ENCODE measurements at regions not wholly inside any gene's neighbourhood (a gene's known extent, or its start where the extent isn't known, plus 50 kb on each side); places are given as distances from the start of the nearest gene placed in this dataset.

DNA sequence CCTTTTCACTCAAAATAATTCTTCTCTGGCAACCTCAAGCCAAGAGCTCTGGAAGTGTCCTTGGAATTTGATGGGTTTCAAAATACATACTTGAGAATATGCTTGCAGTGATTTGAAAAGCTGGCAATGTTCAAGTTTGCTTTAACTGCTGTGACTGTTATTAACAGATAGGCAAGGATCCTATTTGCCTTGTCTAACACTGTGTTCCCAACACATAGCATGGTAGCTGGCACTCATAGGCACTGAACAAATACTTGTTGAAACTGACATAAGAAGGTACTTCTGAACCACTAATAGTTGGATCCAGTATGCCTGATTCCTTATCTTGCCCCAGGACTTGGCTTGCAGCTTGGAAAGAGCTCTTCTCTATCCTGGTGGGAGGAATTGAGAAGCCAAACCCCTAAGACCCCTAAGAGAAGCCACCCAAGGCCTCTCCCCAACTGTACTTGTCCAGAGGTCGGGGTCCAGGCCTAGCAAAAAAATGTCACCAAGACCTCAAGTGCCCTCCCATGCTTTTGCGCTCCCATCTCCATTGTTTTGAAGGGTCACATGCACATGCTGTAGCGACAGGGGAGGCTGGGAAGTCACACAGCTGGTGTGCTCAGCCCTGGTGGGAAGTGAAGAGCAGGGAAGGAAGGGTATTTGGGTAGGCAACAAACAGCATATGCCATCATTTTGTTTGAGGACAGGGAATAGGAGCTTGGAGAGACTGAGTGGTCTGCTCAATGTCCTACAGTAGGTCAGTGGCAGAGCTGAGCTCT lies 118.4 kb upstream of the HAAO start:
- Mint-ChIP-seq H3K4me1 (no peaks in the 10 kb centered on the region), H3K27ac (no peak overlapping the region), H3K9me3 (no peaks in the 10 kb centered on the region), H3K4me3 (no peak overlapping the region), H3K36me3 (ENCODE audit: low read depth) (no peaks in the 10 kb centered on the region), H3K27me3 (peaks cover 10% of the 10 kb centered on the region)
- no peak for ATAC-seq (replicated peaks)

DNA sequence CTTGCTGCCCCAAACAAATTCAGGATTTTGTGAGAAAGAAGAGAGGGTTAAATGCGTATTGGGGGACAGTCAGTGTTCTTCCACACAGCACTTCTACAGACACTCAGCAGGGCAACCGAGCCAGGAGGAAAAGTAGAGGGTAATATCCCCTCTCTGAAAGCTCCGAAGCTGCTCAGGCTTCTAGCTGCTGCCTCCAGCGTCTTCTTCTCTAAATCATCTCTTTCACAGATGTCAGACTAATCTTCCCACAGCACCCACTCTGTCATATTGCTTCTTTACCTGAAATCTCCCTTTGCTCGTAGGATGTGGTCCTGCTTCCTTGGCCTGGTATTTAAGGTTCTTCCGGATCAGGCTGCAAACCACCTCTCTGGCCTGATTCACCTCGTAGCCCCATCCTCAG lies 117.6 kb upstream of the HAAO start:
- no peaks in the 10 kb centered on the region for H3K9me3 Mint-ChIP-seq

DNA sequence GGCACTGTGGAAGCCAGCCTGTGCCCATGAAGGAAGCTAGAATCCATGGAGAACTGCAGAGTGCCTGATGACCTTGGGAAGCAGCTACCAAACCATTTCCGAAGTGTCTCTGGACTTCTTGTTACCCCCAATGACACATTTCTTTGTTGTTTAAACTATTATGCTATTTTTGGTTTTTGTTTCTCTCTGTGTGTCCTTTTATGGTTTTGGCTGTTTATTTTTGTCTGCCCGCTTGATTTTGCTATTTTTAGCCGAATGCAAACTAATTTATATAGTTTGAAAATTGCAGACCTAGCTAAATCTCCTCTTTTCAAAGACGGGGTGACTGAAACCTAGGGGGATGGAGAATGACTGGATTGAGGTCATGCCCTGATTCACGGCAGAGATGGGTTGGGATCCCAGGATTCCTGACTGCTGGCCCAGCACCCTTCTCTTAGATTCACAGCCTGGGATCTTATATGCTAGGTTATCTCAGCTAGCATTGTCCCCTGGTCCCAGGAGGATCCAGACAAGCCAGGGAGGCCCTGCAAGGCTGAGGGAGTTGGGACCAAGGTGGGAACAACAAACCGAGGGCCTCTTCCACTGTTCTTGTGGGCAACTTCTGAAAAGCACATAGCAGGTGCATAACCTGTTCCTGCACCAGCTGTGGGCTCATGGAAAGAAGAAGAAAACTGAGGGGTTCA lies 116.3 kb upstream of the HAAO start:
- Mint-ChIP-seq H3K9me3 (no peaks in the 10 kb centered on the region), H3K27me3 (peaks cover 10% of the 10 kb centered on the region), H3K36me3 (ENCODE audit: low read depth) (no peaks in the 10 kb centered on the region), H3K4me1 (no peaks in the 10 kb centered on the region), H3K4me3 (no peak overlapping the region), H3K27ac (no peak overlapping the region)
- no peak for ATAC-seq (replicated peaks)

More for the DNA sequence above, 117.6 kb upstream of the HAAO start:
- no peak for ATAC-seq (replicated peaks)
- Mint-ChIP-seq H3K36me3 (ENCODE audit: low read depth) (no peaks in the 10 kb centered on the region), H3K27ac (no peak overlapping the region), H3K27me3 (peaks cover 10% of the 10 kb centered on the region), H3K4me3 (no peak overlapping the region), H3K4me1 (no peaks in the 10 kb centered on the region)

GRCh38 chr2:42907835-42908234 lies 115.5 kb upstream of the HAAO start:
- Mint-ChIP-seq H3K27ac (no peak overlapping the region), H3K27me3 (peaks cover 12% of the 10 kb centered on the region), H3K36me3 (ENCODE audit: low read depth) (no peaks in the 10 kb centered on the region), H3K9me3 (no peaks in the 10 kb centered on the region), H3K4me3 (no peak overlapping the region), H3K4me1 (no peaks in the 10 kb centered on the region)
- ATAC-seq (replicated peaks) = no peak

- Mint-ChIP-seq H3K27me3 (peaks cover 12% of the 10 kb centered on the region), H3K4me1 (no peaks in the 10 kb centered on the region), H3K27ac (no peak overlapping the region), H3K36me3 (ENCODE audit: low read depth) (no peaks in the 10 kb centered on the region), H3K9me3 (no peaks in the 10 kb centered on the region), H3K4me3 (no peak overlapping the region)
- ATAC-seq (replicated peaks) = no peak
These were observed 114.4 kb upstream of the HAAO start for GRCh38 chr2:42906557-42907411.

GRCh38 chr2:42906111-42906556 lies 113.8 kb upstream of the HAAO start:
- no peak for ATAC-seq (replicated peaks)
- Mint-ChIP-seq H3K27ac (no peak overlapping the region), H3K36me3 (ENCODE audit: low read depth) (no peaks in the 10 kb centered on the region), H3K4me3 (no peak overlapping the region), H3K9me3 (no peaks in the 10 kb centered on the region), H3K27me3 (peaks cover 12% of the 10 kb centered on the region), H3K4me1 (no peaks in the 10 kb centered on the region)

GRCh38 chr2:42905341-42906110 lies 113.1 kb upstream of the HAAO start:
- no peaks in the 10 kb centered on the region for H3K4me1 Mint-ChIP-seq

GRCh38 chr2:42904576-42904876 lies 112.1 kb upstream of the HAAO start:
- Mint-ChIP-seq H3K36me3 (ENCODE audit: low read depth) (no peaks in the 10 kb centered on the region), H3K4me3 (no peak overlapping the region)

More at GRCh38 chr2:42905341-42906110, 113.1 kb upstream of the HAAO start:
- Mint-ChIP-seq H3K4me3 (no peak overlapping the region), H3K27ac (no peak overlapping the region), H3K27me3 (peaks cover 10% of the 10 kb centered on the region), H3K36me3 (ENCODE audit: low read depth) (no peaks in the 10 kb centered on the region), H3K9me3 (no peaks in the 10 kb centered on the region)
- ATAC-seq (replicated peaks) = no peak

DNA sequence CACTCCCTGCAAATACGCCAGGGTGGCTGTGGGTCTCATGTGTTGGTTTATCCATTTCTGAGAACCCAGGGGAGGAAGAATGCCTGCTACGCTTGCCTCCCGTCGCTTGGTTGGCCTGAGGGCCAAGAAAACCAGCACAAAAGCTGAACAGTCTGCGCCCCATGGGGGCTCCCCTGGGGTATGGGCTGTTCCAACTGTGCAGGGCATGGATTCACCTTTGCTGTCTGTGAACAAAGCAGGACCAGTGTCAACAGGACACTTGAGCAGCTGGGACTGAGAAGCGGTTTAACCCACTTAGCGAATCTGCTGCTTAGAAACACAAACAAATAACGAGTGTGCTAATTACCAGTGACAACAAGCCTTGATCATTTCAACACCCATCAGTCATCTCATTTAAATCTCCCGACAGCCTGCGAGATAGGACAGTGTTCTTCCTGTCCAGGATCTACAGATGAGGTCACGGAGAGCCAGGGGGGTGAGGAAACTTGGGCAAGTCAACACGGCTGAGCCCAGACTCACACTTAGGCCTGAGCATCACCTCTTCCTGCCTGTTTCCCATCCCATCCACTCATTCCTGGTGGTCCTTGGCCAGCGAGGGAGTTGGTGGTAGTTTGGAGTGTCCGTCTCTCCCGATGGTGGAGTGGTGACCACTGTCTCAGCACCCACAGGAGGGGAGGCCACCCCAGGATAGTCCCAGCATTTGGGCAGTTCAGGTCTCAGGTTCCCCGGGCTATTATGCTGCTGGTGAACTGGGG lies 111.6 kb upstream of the HAAO start:
- no peak overlapping the region for H3K27ac Mint-ChIP-seq
- no peaks in the 10 kb centered on the region for H3K9me3 Mint-ChIP-seq
- no peak for ATAC-seq (replicated peaks)
- H3K36me3 Mint-ChIP-seq (ENCODE audit: low read depth) = no peaks in the 10 kb centered on the region
- H3K27me3 Mint-ChIP-seq = peaks cover 6% of the 10 kb centered on the region
- H3K4me1 Mint-ChIP-seq = no peaks in the 10 kb centered on the region
- no peak overlapping the region for H3K4me3 Mint-ChIP-seq

More at GRCh38 chr2:42904576-42904876, 112.1 kb upstream of the HAAO start:
- ATAC-seq (replicated peaks) = no peak
- Mint-ChIP-seq H3K27ac (no peak overlapping the region), H3K4me1 (no peaks in the 10 kb centered on the region), H3K27me3 (peaks cover 6% of the 10 kb centered on the region), H3K9me3 (no peaks in the 10 kb centered on the region)

GRCh38 chr2:42902939-42903709 lies 110.7 kb upstream of the HAAO start:
- no peak for ATAC-seq (replicated peaks)
- H3K9me3 Mint-ChIP-seq = no peaks in the 10 kb centered on the region
- H3K4me3 Mint-ChIP-seq = no peak overlapping the region
- H3K36me3 Mint-ChIP-seq (ENCODE audit: low read depth) = no peaks in the 10 kb centered on the region
- peaks cover 6% of the 10 kb centered on the region for H3K27me3 Mint-ChIP-seq
- H3K4me1 Mint-ChIP-seq = no peaks in the 10 kb centered on the region
- H3K27ac Mint-ChIP-seq = no peak overlapping the region

GRCh38 chr2:42901076-42901640 lies 108.8 kb upstream of the HAAO start:
- Mint-ChIP-seq H3K4me3 (no peak overlapping the region), H3K4me1 (no peaks in the 10 kb centered on the region), H3K36me3 (ENCODE audit: low read depth) (no peaks in the 10 kb centered on the region), H3K9me3 (no peaks in the 10 kb centered on the region), H3K27me3 (peaks cover 4% of the 10 kb centered on the region), H3K27ac (no peak overlapping the region)
- peak; percentile 29 for ATAC-seq (replicated peaks)

GRCh38 chr2:42900289-42900891 lies 108.0 kb upstream of the HAAO start:
- Mint-ChIP-seq H3K9me3 (no peaks in the 10 kb centered on the region), H3K36me3 (ENCODE audit: low read depth) (no peaks in the 10 kb centered on the region), H3K27ac (no peak overlapping the region), H3K4me1 (no peaks in the 10 kb centered on the region), H3K4me3 (no peak overlapping the region), H3K27me3 (peaks cover 3% of the 10 kb centered on the region)
- ATAC-seq (replicated peaks) = no peak

Data from activated T-helper 17 cell treated with anti-CD3 and anti-CD28 coated beads, Interleukin-2, amount 50 U/mL, for 72 hours (primary cell).